Osteoblast (primary cell): ENCODE measurements at regions not wholly inside any gene's neighbourhood (a gene's known extent, or its start where the extent isn't known, plus 50 kb on each side); places are given as distances from the start of the nearest gene placed in this dataset.

Source experiments
- DNase-seq: peaks from one replicate; pipeline ENCODE4 v3.0.0; 2011; ENCODE audit warnings: low spot score, mixed read lengths; ENCODE audit not compliant: insufficient read length; ENCODE audit errors: missing footprints
- H2AFZ ChIP-seq: 2 replicates; pipeline ENCODE4 v1.6.0; 2011; ENCODE audit warnings: mild to moderate bottlenecking, low read length
- H3K27ac ChIP-seq: 2 replicates; pipeline ENCODE4 v1.5.1; 2011; ENCODE audit warnings: mild to moderate bottlenecking, low read depth, low read length, moderate library complexity
- H3K27me3 ChIP-seq: 2 replicates; pipeline ENCODE4 v1.6.0; 2012; ENCODE audit warnings: mild to moderate bottlenecking, control low read depth, inconsistent platforms, low read length, moderate library complexity; ENCODE audit not compliant: insufficient read depth
- H3K36me3 ChIP-seq: 2 replicates; pipeline ENCODE4 v1.5.1; 2011; ENCODE audit warnings: mild to moderate bottlenecking, low read length, control low read depth, moderate library complexity; ENCODE audit not compliant: insufficient read depth
- H3K4me1 ChIP-seq: 2 replicates; pipeline ENCODE4 v1.5.1; 2011; ENCODE audit warnings: mild to moderate bottlenecking, low read length, control low read depth, moderate library complexity; ENCODE audit not compliant: insufficient read depth
- H3K4me2 ChIP-seq: 2 replicates; pipeline ENCODE4 v1.6.0; 2011; ENCODE audit warnings: mild to moderate bottlenecking, low read length; ENCODE audit not compliant: insufficient read depth
- H3K4me3 ChIP-seq: fragments of 200-600 bp; sonication (generic); 3 replicates; pipeline ENCODE4 v1.5.1; 2012; ENCODE audit warnings: mild to moderate bottlenecking, low read length, inconsistent platforms; ENCODE audit not compliant: insufficient read depth
- H3K79me2 ChIP-seq: 2 replicates; pipeline ENCODE4 v1.6.0; 2012; ENCODE audit warnings: mild to moderate bottlenecking, low read length, control low read depth, inconsistent platforms; ENCODE audit not compliant: insufficient read depth
- H3K9me3 ChIP-seq: 2 replicates; pipeline ENCODE4 v1.5.1; 2011; ENCODE audit warnings: low read depth, low read length, control low read depth
- H4K20me1 ChIP-seq: 2 replicates; pipeline ENCODE4 v1.6.0; 2012; ENCODE audit warnings: mild to moderate bottlenecking, low read length, control low read depth; ENCODE audit not compliant: insufficient read depth
- CTCF ChIP-seq: IDR thresholded peaks from 2 replicates; pipeline ENCODE4 v1.5.1; 2011; ENCODE audit warnings: mild to moderate bottlenecking, low read depth, low read length, moderate library complexity; ENCODE audit errors: extremely low read depth

- Histone ChIP-seq H4K20me1 (no peaks in the 10 kb centered on the region), H3K4me3 (no peak overlapping the region), H3K4me2 (no peak overlapping the region), H3K27ac (no peak overlapping the region), H3K4me1 (no peaks in the 10 kb centered on the region), H3K27me3 (no peaks in the 10 kb centered on the region), H3K79me2 (no peaks in the 10 kb centered on the region), H3K36me3 (no peaks in the 10 kb centered on the region), H2AFZ (no peak overlapping the region), H3K9me3 (no peaks in the 10 kb centered on the region)
- no peak for TF ChIP-seq CTCF
- DNase-seq = no peak
Observed at GRCh38 chr3:150261418-150261817, 146.7 kb upstream of the TSC22D2 start.

- Histone ChIP-seq H2AFZ (peak overlapping the region; percentile 46), H3K27me3 (no peaks in the 10 kb centered on the region), H3K4me3 (no peak overlapping the region), H3K79me2 (no peaks in the 10 kb centered on the region), H3K9me3 (no peaks in the 10 kb centered on the region), H3K4me2 (no peak overlapping the region), H3K4me1 (no peaks in the 10 kb centered on the region), H3K27ac (no peak overlapping the region), H4K20me1 (no peaks in the 10 kb centered on the region), H3K36me3 (no peaks in the 10 kb centered on the region)
- DNase-seq = no peak
- TF ChIP-seq CTCF = no peak
Observed at GRCh38 chr3:150260398-150260710, 147.7 kb upstream of the TSC22D2 start.

- H4K20me1 ChIP-seq = no peaks in the 10 kb centered on the region
- no peaks in the 10 kb centered on the region for H3K9me3 ChIP-seq
- H3K79me2 ChIP-seq = no peaks in the 10 kb centered on the region
- DNase-seq = no peak
- no peaks in the 10 kb centered on the region for H3K4me1 ChIP-seq
- TF ChIP-seq CTCF = no peak
- no peaks in the 10 kb centered on the region for H3K27me3 ChIP-seq
- H3K4me3 ChIP-seq = no peak overlapping the region
- H3K36me3 ChIP-seq = no peaks in the 10 kb centered on the region
- no peak overlapping the region for H3K4me2 ChIP-seq
- H2AFZ ChIP-seq = peak overlapping the region; percentile 46
- no peak overlapping the region for H3K27ac ChIP-seq
Observed at GRCh38 chr3:150259526-150260397, 148.3 kb upstream of the TSC22D2 start.

GRCh38 chr3:150256782-150257181, 151.3 kb upstream of the TSC22D2 start:
- DNase-seq = no peak
- H4K20me1 ChIP-seq = no peaks in the 10 kb centered on the region
- no peaks in the 10 kb centered on the region for H3K79me2 ChIP-seq
- H3K4me1 ChIP-seq = peaks cover 17% of the 10 kb centered on the region
- no peak overlapping the region for H3K4me3 ChIP-seq
- H3K4me2 ChIP-seq = no peak overlapping the region
- no peaks in the 10 kb centered on the region for H3K9me3 ChIP-seq
- no peak for TF ChIP-seq CTCF
- H2AFZ ChIP-seq = no peak overlapping the region
- no peak overlapping the region for H3K27ac ChIP-seq
- no peaks in the 10 kb centered on the region for H3K36me3 ChIP-seq
- H3K27me3 ChIP-seq = no peaks in the 10 kb centered on the region
